ENCODE measurements at regions not wholly inside any gene's neighbourhood (a gene's known extent, or its start where the extent isn't known, plus 50 kb on each side); places are given as distances from the start of the nearest gene placed in this dataset.

DNA sequence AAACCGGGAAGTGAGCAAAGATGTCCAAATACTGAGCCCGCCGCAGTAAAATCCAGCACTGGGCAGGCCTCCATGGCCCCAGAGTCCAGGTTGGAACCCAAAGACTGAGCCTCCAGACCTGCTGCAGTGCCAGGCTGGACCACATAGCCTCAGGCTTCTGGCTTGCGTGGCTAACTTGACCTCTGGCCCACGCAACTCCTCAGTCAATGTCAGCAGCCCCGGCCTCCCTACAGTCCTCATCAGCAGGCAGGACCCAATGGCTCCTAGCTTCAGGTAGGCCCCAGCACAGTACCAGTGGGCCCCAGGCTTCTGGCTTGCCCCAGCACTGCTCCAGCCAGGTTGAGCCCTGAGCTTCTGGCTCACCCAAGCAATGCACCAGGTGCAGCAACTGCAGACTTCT lies 245.1 kb upstream of the AFDN start:
- DNase-seq (no peak), ATAC-seq (peak in 1 of 2 donors; percentile 13)
- Histone ChIP-seq H3K9me3 (peaks cover 5% of the 10 kb centered on the region), H3K4me3 (no peak overlapping the region), H3K4me1 (no peaks in the 10 kb centered on the region), H3K36me3 (no peaks in the 10 kb centered on the region), H3K27me3 (ENCODE audit: low read depth) (no peaks in the 10 kb centered on the region), H3K27ac (no peak overlapping the region)
- intact Hi-C loops (cut with DNase I): no loop called here
- no peak for TF ChIP-seq CTCF (IDR thresholded peaks at IDR 0.05)

GRCh38 chr6:167583412-167583811 lies 243.3 kb upstream of the AFDN start:
- no peaks in the 10 kb centered on the region for H3K4me1 ChIP-seq
- H3K36me3 ChIP-seq: no peaks in the 10 kb centered on the region
- TF ChIP-seq CTCF (IDR thresholded peaks at IDR 0.05): no peak
- ATAC-seq (no peak), DNase-seq (no peak)
- intact Hi-C loops (cut with DNase I): no loop called here
- no peaks in the 10 kb centered on the region for H3K27me3 ChIP-seq (ENCODE audit: low read depth)
- H3K4me3 ChIP-seq: no peak overlapping the region
- peaks cover 5% of the 10 kb centered on the region for H3K9me3 ChIP-seq
- H3K27ac ChIP-seq: no peak overlapping the region

DNA sequence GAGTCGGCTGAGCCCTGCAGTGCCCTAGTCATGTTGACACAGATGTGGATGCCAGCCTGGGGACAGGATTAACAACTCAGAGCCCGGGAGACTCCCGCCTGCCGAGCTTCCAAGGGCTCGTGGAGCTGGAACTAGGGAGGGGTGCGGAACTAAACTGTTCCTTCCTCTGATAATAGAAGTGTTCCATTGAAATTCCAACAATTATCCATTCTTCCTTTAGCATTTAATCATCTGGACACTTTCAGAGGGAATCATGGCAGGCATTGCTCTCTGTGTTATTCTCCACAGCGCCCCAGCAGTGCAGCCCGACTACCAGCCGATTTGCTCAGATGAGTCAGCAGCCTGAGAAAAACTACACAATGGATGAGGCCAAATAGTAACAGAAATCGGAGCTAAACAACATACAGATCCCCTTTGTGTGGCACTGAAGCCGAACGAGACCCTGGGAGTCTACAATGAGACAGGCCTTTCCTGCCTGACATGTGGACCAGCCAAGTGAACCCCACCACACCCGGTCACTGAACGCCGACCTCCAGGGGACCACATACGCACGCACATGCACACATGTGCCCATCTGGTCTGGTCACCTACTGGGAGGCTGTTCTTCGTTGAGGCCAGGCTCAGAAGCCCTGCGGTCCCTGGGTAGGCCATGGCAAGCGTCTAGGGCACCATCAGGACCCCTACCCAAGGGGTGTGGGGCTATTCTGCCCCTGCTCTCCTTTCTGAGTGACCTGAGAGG lies 238.4 kb upstream of the AFDN start:
- Histone ChIP-seq H3K9me3 (peaks cover 3% of the 10 kb centered on the region), H3K27me3 (ENCODE audit: low read depth) (no peaks in the 10 kb centered on the region), H3K4me1 (no peaks in the 10 kb centered on the region), H3K4me3 (no peak overlapping the region), H3K27ac (no peak overlapping the region), H3K36me3 (no peaks in the 10 kb centered on the region)
- TF ChIP-seq CTCF (IDR thresholded peaks at IDR 0.05): no peak
- intact Hi-C loops (cut with DNase I): no loop called here
- peak; percentile 25 to 42 for ATAC-seq
- DNase-seq: no peak

- no peak for DNase-seq
- Histone ChIP-seq H3K27me3 (ENCODE audit: low read depth) (no peaks in the 10 kb centered on the region), H3K36me3 (no peaks in the 10 kb centered on the region), H3K9me3 (no peaks in the 10 kb centered on the region), H3K4me3 (no peak overlapping the region), H3K27ac (no peak overlapping the region), H3K4me1 (no peaks in the 10 kb centered on the region)
- TF ChIP-seq CTCF (IDR thresholded peaks at IDR 0.05): no peak
- intact Hi-C loops (cut with DNase I): no loop called here
- ATAC-seq: peak in 1 of 2 donors; percentile 38
Measured at GRCh38 chr6:167588920-167589614, 237.6 kb upstream of the AFDN start.

GRCh38 chr6:167589615-167589940 lies 237.1 kb upstream of the AFDN start:
- Histone ChIP-seq H3K27me3 (ENCODE audit: low read depth) (no peaks in the 10 kb centered on the region), H3K36me3 (no peaks in the 10 kb centered on the region), H3K4me1 (no peaks in the 10 kb centered on the region), H3K27ac (no peak overlapping the region), H3K9me3 (no peaks in the 10 kb centered on the region), H3K4me3 (no peak overlapping the region)
- intact Hi-C loops (cut with DNase I): no loop called here
- DNase-seq (no peak), ATAC-seq (peak in 1 of 2 donors; percentile 17)
- no peak for TF ChIP-seq CTCF (IDR thresholded peaks at IDR 0.05)
